B cell (primary cell): ENCODE measurements at regions not wholly inside any gene's neighbourhood (a gene's known extent, or its start where the extent isn't known, plus 50 kb on each side); places are given as distances from the start of the nearest gene placed in this dataset.

ENCODE experiments used
- ATAC-seq: fragments of 200-7000 bp; cut with Tn5 transposase; one replicate; pipeline ENCODE4 v1.10.0; 2021; ENCODE audit warnings: low read depth, mild to moderate bottlenecking, moderate number of reproducible peaks, moderate library complexity
- CTCF ChIA-PET: fragments of 350-600 bp; sonication (Branson Sonifier 250); formaldehyde crosslinking; loops from one replicate; lab custom pipeline; 2021; ENCODE audit warnings: antibody characterized with exemption, inconsistent platforms; lab: Charles Lee
- POLR2A ChIA-PET: fragments of 350-600 bp; sonication (Branson Sonifier 250); formaldehyde crosslinking; loops from one replicate; lab custom pipeline; 2021; ENCODE audit warnings: antibody characterized with exemption; lab: Charles Lee
- DNase-seq: peaks from one replicate; pipeline ENCODE4 v3.0.0; 2013
- H2AFZ ChIP-seq: 2 replicates; pipeline ENCODE4 v1.6.1; 2012; ENCODE audit warnings: mild to moderate bottlenecking, low read depth, low read length; ENCODE audit not compliant: insufficient read depth, poor library complexity, severe bottlenecking
- H3K27ac ChIP-seq, 2 donors: 1 replicate in 1 of 2; 2 replicates in 1 of 2; pipeline ENCODE4 v1.5.1; 2012 to 2013; ENCODE audit warnings: low read length in 2 of 2, mild to moderate bottlenecking in 2 of 2, moderate library complexity in 1 of 2
- H3K27me3 ChIP-seq, 4 experiments: fragments of 200-600 bp in 1 of 4; sonication (generic) in 1 of 4; replicated peaks in 1 of 4; 1 replicate in 2 of 4; 2 replicates in 2 of 4; pipeline versions ENCODE4 v1.6.1 to v1.7.0; 2013 to 2016; ENCODE audit warnings: low read length in 3 of 4, mild to moderate bottlenecking in 2 of 4, mixed read lengths in 1 of 4, moderate library complexity in 1 of 4; ENCODE audit not compliant: insufficient read depth in 4 of 4, control insufficient read depth in 3 of 4; ENCODE audit errors: control extremely low read depth in 1 of 4
- H3K36me3 ChIP-seq, 2 experiments: replicated peaks in 1 of 2; 1 replicate in 1 of 2; 2 replicates in 1 of 2; pipeline versions ENCODE4 v1.6.1 to v1.7.1; 2013; ENCODE audit warnings: low read length in 1 of 2; ENCODE audit not compliant: insufficient read depth in 2 of 2, control insufficient read depth in 1 of 2; ENCODE audit errors: control extremely low read depth in 1 of 2, extremely low read depth in 1 of 2
- H3K4me1 ChIP-seq, 2 donors: fragments of 200-600 bp in 1 of 2; sonication (generic) in 1 of 2; 1 replicate in 1 of 2; 2 replicates in 1 of 2; pipeline versions ENCODE4 v1.5.1 to v1.6.1; 2013 to 2017; ENCODE audit warnings: low read length in 2 of 2; ENCODE audit not compliant: control insufficient read depth in 2 of 2, insufficient read depth in 2 of 2
- H3K4me2 ChIP-seq: replicated peaks from 2 replicates; pipeline ENCODE3; 2012; ENCODE audit warnings: mild to moderate bottlenecking, low read depth, low read length; ENCODE audit not compliant: poor library complexity, severe bottlenecking
- H3K4me3 ChIP-seq, 5 experiments: fragments of 200-600 bp in 1 of 5; sonication (generic) in 1 of 5; 1 replicate in 3 of 5; 2 replicates in 2 of 5; pipeline versions ENCODE4 v1.5.1 to v1.7.0; 2011 to 2016; ENCODE audit warnings: low read length in 4 of 5, mild to moderate bottlenecking in 4 of 5, low read depth in 2 of 5, control low read depth in 1 of 5, moderate library complexity in 1 of 5; ENCODE audit not compliant: insufficient read depth in 1 of 5; ENCODE audit errors: control extremely low read depth in 1 of 5, extremely low read depth in 1 of 5
- H3K79me2 ChIP-seq: fragments of 200-600 bp; sonication (generic); one replicate; pipeline ENCODE4 v1.6.0; 2016; ENCODE audit warnings: low read length; ENCODE audit not compliant: control insufficient read depth, insufficient read depth
- H3K9ac ChIP-seq: fragments of 200-600 bp; sonication (generic); 2 replicates; pipeline ENCODE4 v1.6.1; 2017; ENCODE audit warnings: mild to moderate bottlenecking, low read length, moderate library complexity
- H3K9me3 ChIP-seq, 3 donors: one replicate each; pipeline versions ENCODE4 v1.6.1 to v1.7.1; 2013; ENCODE audit warnings: low read length in 2 of 3; ENCODE audit not compliant: control insufficient read depth in 2 of 3, insufficient read depth in 1 of 3; ENCODE audit errors: control extremely low read depth in 1 of 3
- H4K20me1 ChIP-seq: 2 replicates; pipeline ENCODE4 v1.6.0; 2012; ENCODE audit warnings: mild to moderate bottlenecking, low read length; ENCODE audit not compliant: insufficient read depth, control insufficient read depth, poor library complexity, severe bottlenecking
- H3K27ac Mint-ChIP-seq: one replicate; pipeline ENCODE4 v1.8.0; 2021; ENCODE audit warnings: mixed read lengths
- H3K27me3 Mint-ChIP-seq: one replicate; pipeline ENCODE4 v1.8.0; 2021; ENCODE audit warnings: mixed read lengths
- H3K4me1 Mint-ChIP-seq: one replicate; pipeline ENCODE4 v1.8.0; 2021; ENCODE audit warnings: mixed read lengths
- H3K4me3 Mint-ChIP-seq: one replicate; pipeline ENCODE4 v1.8.0; 2021; ENCODE audit warnings: mixed read lengths
- H3K9me3 Mint-ChIP-seq: one replicate; pipeline ENCODE4 v1.8.0; 2022; ENCODE audit warnings: mixed read lengths; ENCODE audit not compliant: insufficient read depth
- CTCF ChIP-seq: fragments of 200-600 bp; IDR thresholded peaks from one replicate; pipeline ENCODE4 v1.8.0; 2022; ENCODE audit warnings: antibody characterized with exemption, mild to moderate bottlenecking
- EZH2 ChIP-seq: IDR thresholded peaks from 2 replicates; pipeline ENCODE4 v1.6.1; 2012; ENCODE audit warnings: borderline replicate concordance, low read depth, mild to moderate bottlenecking, moderate library complexity, low read length; ENCODE audit not compliant: insufficient read depth, poor library complexity, severe bottlenecking
- WGBS: methylation state at CpG from one replicate; pipeline ENCODE4 v1.1.5; 2013; ENCODE audit warnings: missing lambda C conversion rate; ENCODE audit not compliant: insufficient coverage; 5-methylcytosine and 5-hydroxymethylcytosine counted together
- intact Hi-C: fragments of 100-400 bp; cut with micrococcal nuclease; formaldehyde crosslinking; loops from one replicate; pipeline ENCODE4 v1.10.0; 2022

- no peak overlapping the region for H2AFZ ChIP-seq
- intact Hi-C loops = no loop called here
- no peak for ATAC-seq
- WGBS = 20% methylated on average over 1 of the region's 1 CpG
- H4K20me1 ChIP-seq = no peaks in the 10 kb centered on the region
- H3K4me2 ChIP-seq = no peak overlapping the region
- no peak for TF ChIP-seq CTCF
- no peak for TF ChIP-seq EZH2
- DNase-seq = no peak
- H3K4me3 Mint-ChIP-seq = no peak overlapping the region
- no peaks in the 10 kb centered on the region for H3K4me1 ChIP-seq
- H3K9ac ChIP-seq = no peak overlapping the region
- no peak overlapping the region for H3K4me3 ChIP-seq
- ChIA-PET POLR2A (no interaction called here), CTCF (no interaction called here)
- peaks cover 39% of the 10 kb centered on the region for H3K27me3 Mint-ChIP-seq
- no peaks in the 10 kb centered on the region for H3K36me3 ChIP-seq
- H3K9me3 Mint-ChIP-seq = peaks cover 2% of the 10 kb centered on the region
- H3K79me2 ChIP-seq = no peaks in the 10 kb centered on the region
- no peaks in the 10 kb centered on the region for H3K4me1 Mint-ChIP-seq
- H3K27ac Mint-ChIP-seq = no peak overlapping the region
- H3K27ac ChIP-seq = no peak overlapping the region
- H3K27me3 ChIP-seq = peaks cover 0 to 23% (median 2%) of the 10 kb centered on the region in 4 experiments
- H3K9me3 ChIP-seq = no peaks in the 10 kb centered on the region
Measured at GRCh38 chr3:10725067-10725466, 91.0 kb upstream of the SLC6A11 start.

- Histone ChIP-seq H3K4me3 (no peak overlapping the region), H3K4me2 (no peak overlapping the region), H3K9me3 (no peaks in the 10 kb centered on the region), H3K9ac (no peak overlapping the region), H3K27me3 (peaks cover 0 to 23% (median 2%) of the 10 kb centered on the region in 4 experiments), H2AFZ (no peak overlapping the region), H3K36me3 (no peaks in the 10 kb centered on the region), H3K27ac (no peak overlapping the region), H3K4me1 (no peaks in the 10 kb centered on the region), H3K79me2 (no peaks in the 10 kb centered on the region), H4K20me1 (no peaks in the 10 kb centered on the region)
- TF ChIP-seq CTCF = no peak
- TF ChIP-seq EZH2 = no peak
- ChIA-PET CTCF (interaction anchor here (0.5 kb wide), 1 partner anchor 344 kb away, joined by 3 read pairs; no protein-coding TSS in a partner anchor), POLR2A (no interaction called here)
- DNase-seq (no peak), ATAC-seq (no peak)
- Mint-ChIP-seq H3K4me1 (no peaks in the 10 kb centered on the region), H3K27me3 (peaks cover 38% of the 10 kb centered on the region), H3K27ac (no peak overlapping the region), H3K9me3 (peaks cover 2% of the 10 kb centered on the region), H3K4me3 (no peak overlapping the region)
- intact Hi-C loops = no loop called here
- WGBS = 78% methylated on average over 4 of the region's 5 CpGs
Measured at GRCh38 chr3:10725846-10726245, 90.2 kb upstream of the SLC6A11 start.
